ENCODE measurements at regions not wholly inside any gene's neighbourhood (a gene's known extent, or its start where the extent isn't known, plus 50 kb on each side); places are given as distances from the start of the nearest gene placed in this dataset.

- no peaks in the 10 kb centered on the region for H3K27me3 ChIP-seq (ENCODE audit: insufficient read depth)
- no peak overlapping the region for H3K4me2 ChIP-seq
- no peaks in the 10 kb centered on the region for H3K36me3 ChIP-seq (ENCODE audit: insufficient read depth)
- no peak overlapping the region for H2AFZ ChIP-seq
- H3K27ac ChIP-seq (ENCODE audit: low read depth) = no peak overlapping the region
- DNase-seq (ENCODE audit: low spot score) = no peak
- H3K4me3 ChIP-seq = no peak overlapping the region
- peaks cover 19% of the 10 kb centered on the region; the same call in 2 of the 3 replicates for H3K4me1 Mint-ChIP-seq
- H3K4me3 Mint-ChIP-seq = no peak overlapping the region
- H3K36me3 Mint-ChIP-seq (ENCODE audit: low read depth) = no peaks in the 10 kb centered on the region
- no peaks in the 10 kb centered on the region for H3K79me2 ChIP-seq (replicated peaks; ENCODE audit: insufficient read depth)
- H3F3A ChIP-seq (replicated peaks; ENCODE audit: low read depth) = no peaks in the 10 kb centered on the region
- peaks cover 7% of the 10 kb centered on the region; the same call in 1 of the 2 replicates for H3K4me1 ChIP-seq (ENCODE audit: insufficient read depth)
- no peaks in the 10 kb centered on the region for H3K9me3 Mint-ChIP-seq
- H3K9me2 ChIP-seq (ENCODE audit: insufficient read depth) = no peaks in the 10 kb centered on the region
- peaks cover 13% of the 10 kb centered on the region for H3K27me3 Mint-ChIP-seq (ENCODE audit: insufficient read depth, low read depth, poor library complexity)
- TF ChIP-seq POLR2AphosphoS5 (IDR thresholded peaks at IDR 0.05; ENCODE audit: low read depth) (no peak), ETS1 (IDR thresholded peaks at IDR 0.05) (no peak), EZH2phosphoT487 (IDR thresholded peaks at IDR 0.05; ENCODE audit: unreplicated experiment) (no peak), JUNB (IDR thresholded peaks at IDR 0.05; ENCODE audit: unreplicated experiment) (no peak), CREB1 (CRISPR knock-in tag; IDR thresholded peaks at IDR 0.05; ENCODE audit: low read depth) (no peak), ZNF114 (CRISPR knock-in tag; IDR thresholded peaks at IDR 0.05) (no peak), ZNF462 (CRISPR knock-in tag; IDR thresholded peaks at IDR 0.05) (no peak), STAT1 (IDR thresholded peaks at IDR 0.05; ENCODE audit: unreplicated experiment) (no peak), NANOG (IDR thresholded peaks at IDR 0.05; ENCODE audit: borderline replicate concordance) (no peak), ZNF331 (CRISPR knock-in tag; IDR thresholded peaks at IDR 0.05; ENCODE audit: low read depth) (no peak), EZH2 (IDR thresholded peaks at IDR 0.05; ENCODE audit: low read depth, unreplicated experiment) (no peak), REST (IDR thresholded peaks at IDR 0.05; ENCODE audit: unreplicated experiment) (no peak)
- no peaks in the 10 kb centered on the region for H4K20me1 ChIP-seq (replicated peaks; ENCODE audit: insufficient read depth)
- H3K27ac Mint-ChIP-seq = no peak overlapping the region
- no peak for ATAC-seq
These were observed 80.4 kb upstream of the EEA1 start for GRCh38 chr12:93009533-93009932.
